Occipital lobe (tissue), 1 donor: ENCODE measurements at regions not wholly inside any gene's neighbourhood (a gene's known extent, or its start where the extent isn't known, plus 50 kb on each side); places are given as distances from the start of the nearest gene placed in this dataset.
"Not testable (repeated sequence)": the region's sequence is repeated elsewhere in the genome, so short reads cannot be mapped to it uniquely, and the experiment has no call there.

Experiments
- DNase-seq: peaks from one replicate; lab custom pipeline; 2025; lab: John Stamatoyannopoulos, UW

DNA sequence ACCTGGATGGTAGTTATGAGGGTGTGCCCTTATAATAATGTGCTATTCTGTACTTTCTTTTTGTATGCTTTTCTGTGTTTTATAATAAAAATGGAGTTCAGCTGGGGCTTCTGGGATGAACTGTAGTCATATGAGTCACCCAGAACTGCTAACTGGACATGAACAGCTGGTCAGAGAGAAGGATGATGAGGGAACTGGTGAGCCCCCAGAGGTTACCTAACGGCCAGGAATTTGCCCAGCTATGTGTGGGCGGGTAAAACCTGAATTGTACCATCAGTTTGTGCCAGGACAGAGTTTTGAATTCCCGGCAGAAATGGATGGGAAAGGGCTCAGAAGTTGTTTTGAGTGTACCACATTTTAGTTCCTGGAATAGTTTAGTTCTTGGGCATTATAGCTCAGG is 138.0 kb upstream of the USP9X start:
- DNase-seq, result no peak

DNA sequence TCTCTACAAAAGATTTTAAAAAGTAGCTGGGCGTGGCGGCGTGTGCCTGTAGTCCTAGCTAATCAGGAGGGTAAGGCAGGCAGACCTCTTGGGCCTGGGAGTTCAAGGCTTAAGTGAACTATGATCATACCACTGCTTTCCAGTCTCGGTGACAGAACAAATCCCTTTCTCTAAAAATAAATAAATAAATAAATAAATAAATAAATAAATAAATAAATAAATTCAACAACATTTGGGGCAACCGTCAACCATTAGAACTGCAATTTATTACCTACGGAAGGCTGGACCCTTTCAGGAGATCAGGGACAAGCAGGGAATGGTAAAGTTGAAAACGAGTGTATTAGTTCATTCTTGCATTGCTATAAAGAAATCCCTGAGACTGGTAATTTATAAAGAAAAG is 136.2 kb upstream of the USP9X start:
- DNase-seq, result no peak

- DNase-seq, result no peak
Measured at GRCh38 chrX:40950546-40950945, 134.7 kb upstream of the USP9X start.

DNA sequence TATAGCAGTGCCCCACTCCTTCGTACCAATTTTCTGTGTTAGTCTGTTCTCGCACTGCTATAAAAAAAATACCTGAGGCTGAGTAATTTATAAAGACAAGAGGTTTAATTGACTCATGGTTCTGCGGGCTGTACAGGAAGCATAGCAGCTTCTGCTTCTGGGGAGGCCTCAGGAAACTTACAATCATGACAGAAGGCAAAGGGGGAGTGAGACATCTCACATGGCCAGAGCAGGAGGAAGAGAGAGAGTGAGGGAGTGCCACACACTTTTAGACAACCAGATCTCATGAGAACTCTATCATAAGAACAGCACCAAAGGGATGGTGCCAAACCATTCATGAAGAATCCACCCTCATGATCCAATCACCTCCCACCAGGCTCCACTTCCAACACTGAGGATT is 133.8 kb upstream of the USP9X start:
- not testable (repeated sequence) for DNase-seq

- no peak for DNase-seq
Measured at GRCh38 chrX:40952855-40953254, 132.4 kb upstream of the USP9X start.

DNA sequence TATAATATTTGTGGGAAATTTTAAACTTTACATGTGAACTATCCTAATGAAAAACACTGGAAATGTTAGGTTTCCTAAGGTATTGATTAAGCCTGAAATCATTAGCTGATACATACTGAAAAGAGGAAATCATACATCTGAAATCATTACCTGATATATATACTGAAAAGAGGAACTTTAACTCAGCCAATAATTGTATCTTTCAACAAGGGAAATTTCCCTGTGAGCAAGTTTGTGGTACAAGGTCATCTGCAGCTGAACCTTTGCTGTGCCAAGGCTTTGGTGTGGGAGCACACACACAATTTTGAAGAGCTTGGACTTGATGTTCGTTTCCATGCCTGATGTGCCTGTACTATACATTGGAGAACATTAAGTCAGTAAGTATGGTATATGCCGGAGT is 131.9 kb upstream of the USP9X start:
- DNase-seq, result no peak

GRCh38 chrX:40960041-40960440 is 125.2 kb upstream of the USP9X start:
- DNase-seq, result no peak

DNA sequence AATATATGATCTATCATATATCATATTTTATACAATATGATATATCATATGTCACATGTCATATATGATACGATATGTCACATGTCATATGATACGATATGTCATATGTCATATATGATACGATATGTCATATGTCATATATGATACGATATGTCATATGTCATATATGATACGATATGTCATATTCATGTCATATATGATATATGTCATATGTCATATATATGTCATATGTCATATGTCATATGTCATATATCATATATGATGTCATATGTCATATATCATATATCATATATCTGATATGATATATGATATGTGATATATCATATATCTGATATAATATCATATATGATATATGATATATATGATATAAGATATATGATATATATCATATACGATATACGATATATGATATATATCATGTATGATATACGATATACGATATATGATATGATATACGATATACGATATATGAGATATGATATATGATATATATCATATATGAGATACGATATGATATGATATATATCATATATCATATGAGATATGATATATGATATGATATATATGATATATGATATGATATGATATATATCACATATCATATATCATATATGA is 122.3 kb upstream of the USP9X start:
- DNase-seq, result no peak

GRCh38 chrX:40964008-40964407 is 121.2 kb upstream of the USP9X start:
- no peak for DNase-seq

DNA sequence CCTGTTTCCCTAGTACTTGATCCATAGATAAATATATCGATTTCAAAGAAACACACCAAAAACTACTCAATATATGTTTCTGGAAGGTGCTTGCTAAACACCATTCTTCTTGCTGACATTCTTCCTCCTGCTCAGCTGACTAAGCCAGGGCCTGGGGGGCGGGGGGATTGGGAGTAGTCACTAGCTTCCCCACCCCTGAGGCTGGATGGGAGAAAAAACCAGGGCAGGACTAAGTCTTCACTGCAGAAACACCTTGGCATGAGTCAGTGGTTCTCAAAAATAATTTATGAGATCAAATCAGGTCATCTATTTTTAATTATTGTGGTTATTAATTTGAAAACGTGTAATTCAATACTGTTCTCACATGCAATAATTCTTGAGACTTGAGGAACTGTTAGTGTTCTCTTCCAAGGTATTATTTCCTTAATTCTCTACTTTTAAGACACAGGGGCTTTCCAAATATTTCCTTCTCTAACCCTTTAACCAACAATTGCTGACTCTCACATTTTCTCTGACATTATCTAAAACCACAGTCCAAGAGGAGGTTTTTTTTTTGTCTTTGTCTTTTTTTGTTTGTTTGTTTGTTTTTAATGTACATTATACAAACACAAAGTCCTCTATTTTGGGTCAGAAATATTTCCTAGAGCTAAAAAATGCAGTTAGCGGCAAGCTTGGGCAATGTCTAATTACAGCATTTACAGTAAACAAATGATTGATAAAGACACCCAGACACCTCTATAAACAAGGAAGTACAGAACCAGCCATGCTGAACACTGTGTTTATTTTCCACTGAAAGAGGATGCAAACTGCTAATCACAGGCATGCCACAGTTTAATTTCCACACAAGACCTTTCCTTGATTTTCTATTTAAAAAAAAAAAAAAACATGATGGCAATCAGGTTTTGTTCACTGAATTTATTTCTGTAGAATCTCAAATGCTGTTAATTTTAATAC is 120.3 kb upstream of the USP9X start:
- no peak for DNase-seq

- no peak for DNase-seq
Measured at GRCh38 chrX:40966213-40966820, 118.9 kb upstream of the USP9X start.

GRCh38 chrX:40968180-40968579 is 117.1 kb upstream of the USP9X start:
- DNase-seq, result no peak

GRCh38 chrX:40971736-40972135 is 113.5 kb upstream of the USP9X start:
- no peak for DNase-seq

- DNase-seq, result no peak
Measured at GRCh38 chrX:40973619-40974018, 111.6 kb upstream of the USP9X start.

GRCh38 chrX:40975951-40976350 is 109.3 kb upstream of the USP9X start:
- no peak for DNase-seq

DNA sequence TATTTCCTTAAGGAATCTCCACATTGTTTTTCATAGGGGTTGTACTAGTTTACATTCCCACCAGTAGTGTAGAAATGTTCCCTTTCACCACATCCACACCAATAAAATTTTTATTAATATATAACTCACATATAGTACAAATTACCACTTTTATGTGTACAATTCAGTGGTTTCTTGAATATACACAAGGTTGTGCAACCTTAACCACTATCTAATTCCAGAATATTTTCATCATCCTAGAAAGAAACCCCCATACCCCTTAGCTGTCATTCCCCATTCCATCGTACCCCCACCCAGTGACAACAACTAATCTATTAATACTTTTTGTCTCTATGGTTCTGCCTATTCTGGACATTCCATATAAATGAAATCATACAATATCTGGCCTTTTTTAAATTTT is 108.3 kb upstream of the USP9X start:
- DNase-seq, result no peak

- no peak for DNase-seq
Measured at GRCh38 chrX:40984962-40985361, 100.3 kb upstream of the USP9X start.

DNA sequence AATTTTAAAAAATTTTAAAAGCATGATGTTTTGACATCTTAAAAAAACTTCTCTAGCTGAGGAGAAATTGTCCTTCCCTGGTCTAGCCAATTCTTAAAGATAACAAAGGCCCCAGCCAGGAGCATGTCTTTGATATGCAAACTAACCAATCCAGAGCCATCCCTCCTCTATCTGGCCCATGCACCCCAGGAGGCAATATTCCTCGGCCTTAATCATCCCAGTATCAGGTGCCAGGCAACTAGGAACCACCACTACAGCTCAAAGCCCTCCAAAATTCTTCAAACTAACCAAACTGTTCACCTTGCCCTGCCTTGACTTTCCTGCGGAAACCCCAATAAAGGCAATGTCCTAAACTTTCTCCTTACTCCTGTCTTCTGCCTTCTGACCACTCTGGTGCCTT is 97.8 kb upstream of the USP9X start:
- DNase-seq, result no peak

DNA sequence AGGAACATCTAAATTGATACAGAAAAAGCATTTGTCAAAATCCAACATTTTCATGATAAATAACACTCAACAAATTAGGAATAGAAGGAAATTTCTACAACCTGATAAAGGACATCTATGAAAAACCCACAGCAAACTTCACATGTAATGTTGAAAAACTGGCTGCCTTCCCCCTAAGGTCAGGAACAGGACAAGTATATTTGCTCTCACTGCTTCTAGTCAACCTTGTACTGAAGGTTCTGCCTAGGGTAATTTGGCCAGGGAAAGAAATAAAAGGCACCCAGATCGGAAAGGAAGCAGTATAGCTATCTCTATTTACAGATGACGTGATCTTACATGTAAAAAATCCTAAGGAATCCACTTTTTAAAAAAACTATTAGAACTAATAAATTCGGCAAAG is 97.1 kb upstream of the USP9X start:
- no peak for DNase-seq

DNA sequence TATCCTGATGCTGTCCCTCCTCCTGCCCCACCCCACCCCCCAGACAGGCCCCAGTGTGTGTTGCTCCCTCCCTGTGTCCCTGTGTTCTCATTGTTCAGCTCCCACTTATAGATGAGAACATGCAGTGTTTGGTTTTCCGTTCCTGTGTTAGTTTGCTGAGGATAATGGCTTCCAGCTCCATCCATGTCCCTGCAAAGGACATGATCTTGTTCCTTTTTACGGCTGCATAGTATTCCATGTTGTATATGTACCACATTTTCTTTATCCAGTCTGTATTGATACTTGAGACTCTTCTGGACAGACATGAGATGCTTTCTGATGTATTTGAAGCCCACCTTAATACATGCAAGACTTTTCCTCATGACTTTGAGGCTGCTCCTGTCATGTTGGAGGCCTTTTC is 91.8 kb upstream of the USP9X start:
- DNase-seq, result not testable (repeated sequence)

GRCh38 chrX:40996886-40997530 is 88.2 kb upstream of the USP9X start:
- no peak for DNase-seq

GRCh38 chrX:40998123-40998522 is 87.1 kb upstream of the USP9X start:
- no peak for DNase-seq
